GM12878 (cell line): ENCODE measurements at regions not wholly inside any gene's neighbourhood (a gene's known extent, or its start where the extent isn't known, plus 50 kb on each side); places are given as distances from the start of the nearest gene placed in this dataset.

Experiments used
- ATAC-seq: fragments of 200-7000 bp; cut with Tn5 transposase; 3 replicates; pipeline ENCODE4 v1.9.1; 2020; ENCODE audit warnings: mild to moderate bottlenecking, moderate library complexity
- BruUV-seq: library from RNA; stranded (reverse); fragments of 400-500 nt; replicated peaks from 2 replicates; lab custom pipeline; 2021; lab: Mats Ljungman, UMichigan
- CTCF ChIA-PET: fragments of 300-600 bp; sonication (Branson Sonifier 250); formaldehyde crosslinking; extraction: SDS; loops from one replicate; lab custom pipeline; 2021; ENCODE audit warnings: inconsistent platforms; lab: Yijun Ruan, JAX
- POLR2A ChIA-PET: fragments of 350-600 bp; formaldehyde crosslinking; extraction: SDS; loops from one replicate; lab custom pipeline; 2021; ENCODE audit warnings: inconsistent platforms; lab: Charles Lee
- RAD21 ChIA-PET: fragments of 300-600 bp; sonication (Branson Sonifier 250); formaldehyde crosslinking; loops from one replicate; lab custom pipeline; 2023; ENCODE audit warnings: antibody characterized with exemption; ENCODE audit not compliant: unreplicated experiment; lab: Charles Lee
- SMC1A ChIA-PET: fragments of 300-600 bp; sonication (Branson Sonifier 250); formaldehyde crosslinking; loops from one replicate; lab custom pipeline; 2023; ENCODE audit not compliant: unreplicated experiment, uncharacterized antibody; lab: Charles Lee
- DNase-seq: peaks from one replicate; pipeline ENCODE4 v3.0.0-alpha.2; 2011; ENCODE audit warnings: low read depth, low spot score
- FAIRE-seq: peaks from 3 replicates; lab custom pipeline; 2011; peaks lifted over from hg19 to GRCh38; lab: Jason Lieb, UNC
- H2AFZ ChIP-seq: 2 replicates; pipeline ENCODE4 v1.6.0; 2011; ENCODE audit warnings: low read depth, low read length, control low read depth; ENCODE audit not compliant: control insufficient read depth
- H3K27ac ChIP-seq: 2 replicates; pipeline ENCODE4 v1.5.1; 2011; ENCODE audit warnings: control low read depth; ENCODE audit not compliant: control insufficient read depth, insufficient read depth
- H3K27me3 ChIP-seq, 2 experiments: replicated peaks in 1 of 2; 2 replicates each; pipeline versions ENCODE4 v1.6.0 to v1.6.1; 2011; ENCODE audit warnings: low read length in 1 of 2; ENCODE audit not compliant: control insufficient read depth in 2 of 2, insufficient read depth in 2 of 2
- H3K36me3 ChIP-seq, 2 experiments: 2 replicates each; pipeline ENCODE4 v1.5.1; 2011; ENCODE audit warnings: low read length in 1 of 2; ENCODE audit not compliant: control insufficient read depth in 2 of 2, insufficient read depth in 2 of 2
- H3K4me1 ChIP-seq: 2 replicates; pipeline ENCODE4 v1.6.1; 2011; ENCODE audit warnings: mild to moderate bottlenecking, low read length, moderate library complexity, mixed read lengths; ENCODE audit not compliant: control insufficient read depth, insufficient read depth
- H3K4me2 ChIP-seq: 2 replicates; pipeline ENCODE4 v1.6.0; 2011; ENCODE audit warnings: control low read depth; ENCODE audit not compliant: control insufficient read depth, insufficient read depth
- H3K4me3 ChIP-seq: fragments of 200-600 bp; sonication (generic); 2 replicates; pipeline ENCODE4 v1.5.1; 2016
- H3K79me2 ChIP-seq: 2 replicates; pipeline ENCODE4 v1.6.0; 2011; ENCODE audit warnings: low read length; ENCODE audit not compliant: control insufficient read depth, insufficient read depth
- H3K9ac ChIP-seq: 2 replicates; pipeline ENCODE4 v1.8.0; 2011; ENCODE audit warnings: low read length, control low read depth, mixed read lengths; ENCODE audit not compliant: control insufficient read depth, insufficient read depth
- H3K9me3 ChIP-seq: replicated peaks from 3 replicates; pipeline ENCODE4 v1.5.1; 2011; ENCODE audit warnings: mild to moderate bottlenecking, low read length; ENCODE audit not compliant: control insufficient read depth, insufficient read depth
- H4K20me1 ChIP-seq: 2 replicates; pipeline ENCODE4 v1.6.0; 2011; ENCODE audit not compliant: control insufficient read depth, insufficient read depth
- CBFB ChIP-seq: IDR thresholded peaks from 2 replicates; pipeline ENCODE4 v1.6.1; 2016; ENCODE audit warnings: antibody characterized with exemption, low read depth
- CREB1 ChIP-seq: IDR thresholded peaks from 2 replicates; pipeline ENCODE4 v1.6.1; 2012; ENCODE audit warnings: low read depth, mild to moderate bottlenecking, inconsistent platforms
- EP300 ChIP-seq, 2 experiments: fragments of 150-350 bp in 1 of 2; IDR thresholded peaks; 2 replicates each; pipeline ENCODE4 v1.6.1; 2011 to 2012; ENCODE audit warnings: low read depth in 2 of 2, low read length in 2 of 2, borderline replicate concordance in 1 of 2, improper control_type of control experiment in 1 of 2, inconsistent platforms in 1 of 2; ENCODE audit not compliant: control insufficient read depth in 1 of 2
- HDAC2 ChIP-seq: fragments of 200-600 bp; sonication (generic); IDR thresholded peaks from 2 replicates; pipeline ENCODE4 v1.6.1; 2017
- RUNX3 ChIP-seq: IDR thresholded peaks from 2 replicates; pipeline ENCODE4 v1.6.1; 2012; ENCODE audit warnings: low read length, inconsistent platforms
- SMAD1 ChIP-seq: fragments of 450-650 bp; IDR thresholded peaks from 2 replicates; pipeline ENCODE4 v1.6.1; 2018; ENCODE audit warnings: mild to moderate bottlenecking, low read depth; ENCODE audit not compliant: partially characterized antibody
- SREBF1 ChIP-seq: IDR thresholded peaks from 2 replicates; pipeline ENCODE4 v1.6.1; 2012; ENCODE audit warnings: mild to moderate bottlenecking, low read length
- TCF7 ChIP-seq: IDR thresholded peaks from 2 replicates; pipeline ENCODE4 v1.6.1; 2014; ENCODE audit warnings: antibody characterized with exemption, borderline replicate concordance
- WRNIP1 ChIP-seq: IDR thresholded peaks from 2 replicates; pipeline ENCODE4 v1.6.1; 2011; ENCODE audit warnings: low read depth, low read length, improper control_type of control experiment, borderline replicate concordance
- WGBS: methylation state at CpG from one replicate; pipeline ENCODE4 v1.1.6; 2016; ENCODE audit warnings: low lambda C conversion rate; ENCODE audit not compliant: insufficient replicate concordance, insufficient coverage; ENCODE audit errors: missing lambda C conversion rate; 5-methylcytosine and 5-hydroxymethylcytosine counted together
- in situ Hi-C: fragments of 300-500 bp; cut with MboI; formaldehyde crosslinking; loops from 9 replicates; pipeline ENCODE4 v1.14.3; 2018; ENCODE audit warnings: mixed read lengths
- intact Hi-C: fragments of 100-400 bp; cut with micrococcal nuclease; formaldehyde crosslinking; loops from one replicate; pipeline ENCODE4 v1.14.2; 2022; ENCODE audit not compliant: unreplicated experiment
- TF ChIP-seq, protein P1 (sequence below): fragments of 450-650 bp; formaldehyde crosslinking; IDR thresholded peaks from 2 replicates; pipeline ENCODE4 v1.4.0; 2020; ENCODE audit warnings: mild to moderate bottlenecking, moderate library complexity

DNA sequence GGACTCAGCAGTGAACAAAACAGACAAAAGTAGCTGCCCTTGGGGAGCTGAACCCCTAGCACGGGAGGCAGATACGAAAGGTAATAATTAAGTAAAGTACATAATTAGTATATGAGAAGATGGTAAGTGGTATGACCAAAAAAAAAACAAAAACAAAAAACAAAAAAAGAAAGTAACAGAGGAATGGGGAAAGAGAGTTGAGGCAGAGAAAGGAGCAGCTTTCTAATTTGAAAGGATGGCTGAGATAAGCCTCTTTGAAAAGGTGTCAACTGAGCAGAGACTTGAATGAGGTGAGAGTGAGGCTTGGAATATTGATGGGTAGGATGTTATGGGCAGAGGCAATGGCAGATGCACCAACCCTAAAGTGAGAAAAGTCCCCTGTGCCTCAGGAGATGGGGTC is 69.7 kb downstream of the CARTPT start (continued):
- TF ChIP-seq EP300 (IDR thresholded peaks at IDR 0.05; ENCODE audit: borderline replicate concordance in 1 of 2, control insufficient read depth in 1 of 2, low read depth in 2 of 2, low read length in 2 of 2), result no peak
- TF ChIP-seq CBFB, result no peak
- TF ChIP-seq, protein P1, sequence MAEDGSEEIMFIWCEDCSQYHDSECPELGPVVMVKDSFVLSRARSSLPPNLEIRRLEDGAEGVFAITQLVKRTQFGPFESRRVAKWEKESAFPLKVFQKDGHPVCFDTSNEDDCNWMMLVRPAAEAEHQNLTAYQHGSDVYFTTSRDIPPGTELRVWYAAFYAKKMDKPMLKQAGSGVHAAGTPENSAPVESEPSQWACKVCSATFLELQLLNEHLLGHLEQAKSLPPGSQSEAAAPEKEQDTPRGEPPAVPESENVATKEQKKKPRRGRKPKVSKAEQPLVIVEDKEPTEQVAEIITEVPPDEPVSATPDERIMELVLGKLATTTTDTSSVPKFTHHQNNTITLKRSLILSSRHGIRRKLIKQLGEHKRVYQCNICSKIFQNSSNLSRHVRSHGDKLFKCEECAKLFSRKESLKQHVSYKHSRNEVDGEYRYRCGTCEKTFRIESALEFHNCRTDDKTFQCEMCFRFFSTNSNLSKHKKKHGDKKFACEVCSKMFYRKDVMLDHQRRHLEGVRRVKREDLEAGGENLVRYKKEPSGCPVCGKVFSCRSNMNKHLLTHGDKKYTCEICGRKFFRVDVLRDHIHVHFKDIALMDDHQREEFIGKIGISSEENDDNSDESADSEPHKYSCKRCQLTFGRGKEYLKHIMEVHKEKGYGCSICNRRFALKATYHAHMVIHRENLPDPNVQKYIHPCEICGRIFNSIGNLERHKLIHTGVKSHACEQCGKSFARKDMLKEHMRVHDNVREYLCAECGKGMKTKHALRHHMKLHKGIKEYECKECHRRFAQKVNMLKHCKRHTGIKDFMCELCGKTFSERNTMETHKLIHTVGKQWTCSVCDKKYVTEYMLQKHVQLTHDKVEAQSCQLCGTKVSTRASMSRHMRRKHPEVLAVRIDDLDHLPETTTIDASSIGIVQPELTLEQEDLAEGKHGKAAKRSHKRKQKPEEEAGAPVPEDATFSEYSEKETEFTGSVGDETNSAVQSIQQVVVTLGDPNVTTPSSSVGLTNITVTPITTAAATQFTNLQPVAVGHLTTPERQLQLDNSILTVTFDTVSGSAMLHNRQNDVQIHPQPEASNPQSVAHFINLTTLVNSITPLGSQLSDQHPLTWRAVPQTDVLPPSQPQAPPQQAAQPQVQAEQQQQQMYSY, result no peak
- TF ChIP-seq CREB1, result no peak
- no peak for TF ChIP-seq RUNX3

DNA sequence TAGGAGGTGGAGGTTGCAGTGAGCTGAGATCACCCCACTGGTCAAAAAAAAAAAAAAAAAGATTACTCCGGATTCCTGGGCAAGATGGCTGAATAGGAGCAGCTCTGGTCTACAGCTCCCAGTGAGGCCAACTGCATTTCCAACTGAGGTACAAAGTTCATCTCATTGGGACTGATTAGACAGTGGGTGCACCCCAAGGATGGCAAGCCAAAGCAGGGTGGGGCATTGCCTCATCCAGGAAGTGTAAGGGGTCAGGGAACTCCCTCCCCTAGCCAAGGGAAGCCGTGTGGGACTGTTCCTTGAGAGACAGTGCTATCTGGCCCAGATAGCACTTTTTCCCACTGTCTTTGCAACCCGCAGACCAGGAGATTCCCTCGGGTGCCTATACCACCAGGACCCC is 70.7 kb downstream of the CARTPT start:
- H3K4me3 ChIP-seq, result no peak overlapping the region
- H3K27me3 ChIP-seq, result no peaks in the 10 kb centered on the region; a peak in 1 of 4 replicates
- no peak overlapping the region for H3K27ac ChIP-seq
- ChIA-PET SMC1A (no interaction called here), CTCF (no interaction called here), POLR2A (interaction anchor here (0.5 kb wide), 1 partner anchor 49 kb away, joined by 3 read pairs; no protein-coding TSS in a partner anchor), RAD21 (no interaction called here)
- in situ Hi-C loops (loop anchor here (10.0 to 25.0 kb wide), 2 partner anchors 455 to 748 kb away; no protein-coding TSS in a partner anchor), intact Hi-C loops (loop anchor here (10.0 kb wide), 1 partner anchor 455 kb away; no protein-coding TSS in a partner anchor)
- WGBS, result 28% methylated on average over 3 of the region's 4 CpGs
- no peaks in the 10 kb centered on the region for H3K4me1 ChIP-seq
- no peaks in the 10 kb centered on the region; the same call in 2 of the 3 replicates for H3K9me3 ChIP-seq
- H3K79me2 ChIP-seq, result no peaks in the 10 kb centered on the region
- TF ChIP-seq SMAD1 (no peak), TCF7 (no peak), EP300 (IDR thresholded peaks at IDR 0.05; ENCODE audit: borderline replicate concordance in 1 of 2, control insufficient read depth in 1 of 2, low read depth in 2 of 2, low read length in 2 of 2) (no peak), HDAC2 (no peak), SREBF1 (no peak), WRNIP1 (no peak)
- no peak for DNase-seq
- no peak for FAIRE-seq
- no TSS peak for BruUV-seq
- H3K9ac ChIP-seq, result no peak overlapping the region
- no peak overlapping the region for H2AFZ ChIP-seq
- ATAC-seq, result no peak
- no peaks in the 10 kb centered on the region for H3K36me3 ChIP-seq
- H4K20me1 ChIP-seq, result no peaks in the 10 kb centered on the region
- H3K4me2 ChIP-seq, result no peak overlapping the region
